GM12875 (cell line): ENCODE measurements at regions not wholly inside any gene's neighbourhood (a gene's known extent, or its start where the extent isn't known, plus 50 kb on each side); places are given as distances from the start of the nearest gene placed in this dataset.

ENCODE experiments used
- H3K4me3 ChIP-seq: one replicate; pipeline ENCODE4 v1.5.1; 2011; ENCODE audit warnings: low read depth, low read length, control low read depth
- TF ChIP-seq, protein P1 (sequence below): IDR thresholded peaks from 2 replicates; pipeline ENCODE4 v1.5.1; 2011; ENCODE audit warnings: low read depth, mild to moderate bottlenecking, control low read depth, inconsistent platforms, low read length, moderate library complexity, borderline replicate concordance; ENCODE audit not compliant: insufficient read depth

DNA sequence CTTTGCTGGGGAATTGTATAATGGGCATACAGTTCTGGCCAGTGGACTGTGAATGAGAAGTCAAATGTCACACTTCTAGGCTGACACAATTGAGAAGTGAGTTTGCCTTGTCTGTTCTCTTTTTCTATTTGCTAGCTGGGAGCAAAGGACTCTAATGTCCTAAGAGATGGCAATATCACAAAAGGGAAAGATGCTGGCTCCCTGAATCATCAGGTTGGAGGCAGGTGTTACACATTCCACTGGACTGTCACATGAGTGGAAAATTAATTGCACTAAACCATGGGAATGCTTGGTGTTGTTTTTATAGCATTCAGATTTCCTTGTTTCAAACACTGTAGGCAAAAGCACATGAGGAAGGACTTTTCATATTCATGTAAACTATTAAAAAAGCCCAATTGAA is 388.3 kb downstream of the ADAM29 start:
- TF ChIP-seq, protein P1, sequence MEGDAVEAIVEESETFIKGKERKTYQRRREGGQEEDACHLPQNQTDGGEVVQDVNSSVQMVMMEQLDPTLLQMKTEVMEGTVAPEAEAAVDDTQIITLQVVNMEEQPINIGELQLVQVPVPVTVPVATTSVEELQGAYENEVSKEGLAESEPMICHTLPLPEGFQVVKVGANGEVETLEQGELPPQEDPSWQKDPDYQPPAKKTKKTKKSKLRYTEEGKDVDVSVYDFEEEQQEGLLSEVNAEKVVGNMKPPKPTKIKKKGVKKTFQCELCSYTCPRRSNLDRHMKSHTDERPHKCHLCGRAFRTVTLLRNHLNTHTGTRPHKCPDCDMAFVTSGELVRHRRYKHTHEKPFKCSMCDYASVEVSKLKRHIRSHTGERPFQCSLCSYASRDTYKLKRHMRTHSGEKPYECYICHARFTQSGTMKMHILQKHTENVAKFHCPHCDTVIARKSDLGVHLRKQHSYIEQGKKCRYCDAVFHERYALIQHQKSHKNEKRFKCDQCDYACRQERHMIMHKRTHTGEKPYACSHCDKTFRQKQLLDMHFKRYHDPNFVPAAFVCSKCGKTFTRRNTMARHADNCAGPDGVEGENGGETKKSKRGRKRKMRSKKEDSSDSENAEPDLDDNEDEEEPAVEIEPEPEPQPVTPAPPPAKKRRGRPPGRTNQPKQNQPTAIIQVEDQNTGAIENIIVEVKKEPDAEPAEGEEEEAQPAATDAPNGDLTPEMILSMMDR: no peak
- H3K4me3 ChIP-seq: no peak overlapping the region

DNA sequence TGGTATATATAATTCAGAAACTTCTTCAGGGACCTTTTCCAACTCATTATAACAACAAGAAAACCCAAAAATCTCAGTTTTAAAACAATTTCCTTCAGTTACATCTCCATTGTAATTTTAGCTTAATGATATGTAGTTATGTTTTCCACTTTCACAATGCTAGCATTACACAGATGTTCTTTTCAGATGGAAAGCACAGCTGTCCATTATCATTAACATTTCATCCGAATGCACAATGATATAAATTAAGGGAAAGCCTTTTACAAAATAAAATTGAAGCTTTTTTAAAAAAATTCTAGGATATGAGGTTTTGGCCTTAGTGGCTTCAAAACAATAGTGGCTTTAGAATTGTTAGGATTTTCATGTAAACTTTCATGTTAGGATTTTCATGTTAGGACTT is 389.2 kb downstream of the ADAM29 start:
- TF ChIP-seq, protein P1: no peak
- no peak overlapping the region for H3K4me3 ChIP-seq

DNA sequence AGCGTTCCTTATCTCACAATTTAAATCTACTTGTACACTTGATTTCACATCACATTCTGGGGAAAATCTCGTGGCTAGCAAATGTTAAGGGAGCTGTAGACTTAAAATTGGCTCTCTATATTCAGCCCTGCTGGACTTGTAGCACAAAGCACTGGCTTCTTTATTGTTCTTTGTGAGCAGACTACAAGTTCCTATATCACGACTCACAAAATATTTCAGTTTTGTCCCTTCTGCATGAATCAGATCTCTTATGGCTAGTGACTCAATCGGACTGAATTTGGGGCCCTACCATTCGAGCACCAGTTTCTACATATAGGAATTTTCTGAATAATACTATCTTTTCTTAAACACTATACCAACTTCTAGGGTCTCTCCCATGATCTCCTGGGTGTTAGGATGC is 390.1 kb downstream of the ADAM29 start:
- no peak overlapping the region for H3K4me3 ChIP-seq
- TF ChIP-seq, protein P1: no peak

DNA sequence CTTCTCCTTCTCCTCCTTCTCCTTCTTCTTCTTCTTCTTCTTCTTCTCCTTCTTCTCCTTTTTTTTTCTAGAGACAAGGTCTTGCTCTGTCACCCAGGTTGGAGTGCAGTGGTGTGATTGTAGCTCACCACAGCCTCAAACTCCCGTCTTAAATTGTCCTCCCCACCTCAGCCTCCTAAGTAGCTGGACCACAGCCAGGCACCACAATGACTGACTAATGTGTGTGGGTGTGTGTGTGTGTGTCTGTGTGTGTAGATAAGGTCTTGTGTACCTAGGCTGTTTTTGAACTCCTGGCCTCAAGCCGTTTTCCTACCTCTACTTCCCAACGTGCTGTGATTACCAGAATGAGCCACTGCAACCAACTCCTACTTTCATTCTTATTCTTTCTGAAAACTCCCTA is 390.9 kb downstream of the ADAM29 start:
- TF ChIP-seq, protein P1: no peak
- H3K4me3 ChIP-seq: no peak overlapping the region

DNA sequence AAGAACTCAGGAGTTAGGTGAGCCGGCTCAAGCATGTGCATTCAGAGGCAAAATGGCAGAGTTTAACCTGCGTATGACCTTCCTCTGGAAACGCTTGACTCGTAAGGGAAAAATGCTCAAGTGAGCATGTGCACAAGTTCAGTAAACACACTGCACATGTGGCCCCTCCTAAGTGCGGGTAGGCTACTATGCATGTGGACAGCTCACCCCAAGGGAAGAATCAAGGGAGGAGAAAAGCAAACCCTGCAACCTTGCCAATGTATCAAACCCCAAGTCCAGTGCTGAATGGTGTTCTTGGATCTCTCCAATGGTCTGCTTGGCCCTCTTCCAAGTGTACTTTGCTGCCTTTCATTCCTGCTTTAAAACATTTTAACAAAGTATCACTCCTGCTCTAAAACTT is 407.1 kb downstream of the ADAM29 start:
- H3K4me3 ChIP-seq: no peak overlapping the region
- TF ChIP-seq, protein P1: no peak

DNA sequence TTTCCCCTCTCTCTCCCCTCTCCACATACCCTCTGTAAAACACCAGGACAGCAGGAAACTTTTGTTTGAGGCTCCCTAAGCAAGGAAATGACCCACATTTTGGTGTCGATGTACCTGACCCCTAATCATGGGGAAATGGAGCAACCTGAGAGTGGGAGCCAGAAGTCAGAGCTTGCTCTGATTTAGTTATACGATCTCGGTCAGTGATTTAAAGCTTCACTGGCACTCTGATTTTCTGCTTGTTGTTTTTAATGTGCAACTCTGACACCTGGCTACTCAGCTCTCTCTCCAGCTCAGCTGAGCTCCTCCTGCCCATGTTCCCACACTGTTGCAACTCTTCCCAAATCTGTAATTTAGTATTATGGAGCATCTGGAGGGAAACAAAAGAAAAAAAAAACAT is 408.6 kb downstream of the ADAM29 start:
- no peak overlapping the region for H3K4me3 ChIP-seq
- TF ChIP-seq, protein P1: no peak

DNA sequence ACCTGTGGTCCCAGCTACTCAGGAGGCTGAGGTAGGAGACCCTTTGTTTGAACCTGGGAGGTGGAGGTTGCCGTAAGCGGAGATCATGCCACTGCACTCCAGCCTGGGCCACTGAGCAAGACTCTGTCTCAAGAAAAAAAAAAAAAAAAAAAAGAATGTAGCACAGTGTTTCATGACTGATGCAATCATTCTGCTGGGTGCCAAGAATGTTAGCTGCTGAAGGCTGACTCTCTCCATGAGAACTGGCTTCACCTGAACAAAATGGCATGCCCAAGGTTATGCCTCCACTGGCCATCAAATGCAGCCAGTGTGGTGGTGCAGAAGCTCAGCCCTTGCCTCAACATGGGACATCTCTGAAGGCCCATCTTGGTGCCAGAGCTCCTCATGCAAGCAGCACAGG is 412.1 kb downstream of the ADAM29 start:
- TF ChIP-seq, protein P1: no peak

More for the DNA sequence above, 412.1 kb downstream of the ADAM29 start:
- no peak overlapping the region for H3K4me3 ChIP-seq
